Mammary epithelial cell (primary cell): ENCODE measurements at regions not wholly inside any gene's neighbourhood (a gene's known extent, or its start where the extent isn't known, plus 50 kb on each side); places are given as distances from the start of the nearest gene placed in this dataset.

Experiments
- EZH2 ChIP-seq: IDR thresholded peaks from 2 replicates; pipeline ENCODE4 v1.6.1; 2012; ENCODE audit warnings: low read length, inconsistent platforms, borderline replicate concordance
- TF ChIP-seq, protein P1 (sequence below), 2 donors: IDR thresholded peaks in 1 of 2; conservative IDR thresholded peaks in 1 of 2; 2 replicates each; pipeline ENCODE4 v1.5.1; 2011 to 2012; ENCODE audit warnings: inconsistent platforms in 2 of 2, low read length in 2 of 2, mild to moderate bottlenecking in 2 of 2, control low read depth in 1 of 2, low read depth in 1 of 2; ENCODE audit not compliant: insufficient read depth in 1 of 2; ENCODE audit errors: extremely low read depth in 1 of 2

DNA sequence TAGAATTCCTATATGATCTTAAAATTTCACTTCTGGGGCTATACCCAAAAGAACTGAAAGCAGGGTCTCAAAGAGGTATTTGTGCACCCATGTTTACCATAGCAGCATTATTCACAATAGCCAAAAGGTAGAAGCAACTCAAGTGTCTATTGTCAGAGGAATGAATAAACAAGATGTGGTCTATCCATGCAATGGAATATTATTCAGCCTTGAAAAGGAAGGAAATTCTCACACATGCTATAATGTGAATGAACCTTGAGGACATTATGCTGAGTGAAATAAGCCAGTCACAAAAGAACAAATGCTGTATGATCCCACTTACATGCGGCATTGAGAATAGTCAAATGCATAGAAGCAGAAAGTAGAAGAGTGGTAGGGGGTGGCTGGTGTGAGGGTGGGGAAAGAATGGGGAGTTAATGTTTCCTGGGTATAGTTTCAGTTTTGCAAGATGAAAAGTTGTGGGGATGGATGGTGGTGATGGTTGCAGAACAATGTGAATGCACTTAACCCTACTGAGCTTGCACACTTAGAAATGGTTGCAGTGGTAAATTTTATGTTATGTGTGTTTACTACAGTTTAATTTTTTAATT lies 122.4 kb downstream of the TOMM20 start:
- TF ChIP-seq, protein P1, sequence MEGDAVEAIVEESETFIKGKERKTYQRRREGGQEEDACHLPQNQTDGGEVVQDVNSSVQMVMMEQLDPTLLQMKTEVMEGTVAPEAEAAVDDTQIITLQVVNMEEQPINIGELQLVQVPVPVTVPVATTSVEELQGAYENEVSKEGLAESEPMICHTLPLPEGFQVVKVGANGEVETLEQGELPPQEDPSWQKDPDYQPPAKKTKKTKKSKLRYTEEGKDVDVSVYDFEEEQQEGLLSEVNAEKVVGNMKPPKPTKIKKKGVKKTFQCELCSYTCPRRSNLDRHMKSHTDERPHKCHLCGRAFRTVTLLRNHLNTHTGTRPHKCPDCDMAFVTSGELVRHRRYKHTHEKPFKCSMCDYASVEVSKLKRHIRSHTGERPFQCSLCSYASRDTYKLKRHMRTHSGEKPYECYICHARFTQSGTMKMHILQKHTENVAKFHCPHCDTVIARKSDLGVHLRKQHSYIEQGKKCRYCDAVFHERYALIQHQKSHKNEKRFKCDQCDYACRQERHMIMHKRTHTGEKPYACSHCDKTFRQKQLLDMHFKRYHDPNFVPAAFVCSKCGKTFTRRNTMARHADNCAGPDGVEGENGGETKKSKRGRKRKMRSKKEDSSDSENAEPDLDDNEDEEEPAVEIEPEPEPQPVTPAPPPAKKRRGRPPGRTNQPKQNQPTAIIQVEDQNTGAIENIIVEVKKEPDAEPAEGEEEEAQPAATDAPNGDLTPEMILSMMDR (conservative IDR thresholded peaks at IDR 0.05 in 1 of 2, IDR thresholded peaks at IDR 0.05 in 1 of 2; ENCODE audit: extremely low read depth in 1 of 2, insufficient read depth in 1 of 2, low read depth in 1 of 2, low read length in 2 of 2), result no peak
- TF ChIP-seq EZH2, result no peak
